ENCODE measurements at regions not wholly inside any gene's neighbourhood (a gene's known extent, or its start where the extent isn't known, plus 50 kb on each side); places are given as distances from the start of the nearest gene placed in this dataset.

DNA sequence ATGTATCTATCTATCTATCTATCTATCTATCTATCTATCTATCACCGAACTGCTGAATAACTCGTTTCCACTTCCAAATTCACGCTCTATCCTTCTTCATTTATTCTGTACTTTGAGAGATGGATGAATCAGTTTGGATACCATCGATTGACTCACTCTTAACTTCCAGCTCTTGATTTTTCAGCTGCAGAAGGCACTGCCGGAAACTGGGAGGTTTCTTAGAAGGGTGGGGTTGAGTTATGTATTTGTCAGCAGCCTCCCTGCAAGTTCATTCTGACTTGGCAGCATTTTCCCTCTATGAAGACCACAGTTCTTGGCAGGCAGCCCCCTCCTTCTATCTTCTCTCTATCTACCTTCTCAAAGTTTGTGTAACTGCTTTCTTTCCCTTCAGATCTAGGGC lies 112.0 kb upstream of the MAGEB18 start:
- DNase-seq (ENCODE audit: low read depth in 1 of 2, low spot score in 1 of 2): no peak
- Histone ChIP-seq H3K27ac (replicated peaks) (no peak overlapping the region), H3K4me3 (replicated peaks; ENCODE audit: insufficient read depth, low read length) (no peak overlapping the region), H3K27me3 (ENCODE audit: insufficient read depth, poor library complexity, severe bottlenecking) (no peaks in the 10 kb centered on the region)
- TF ChIP-seq GABPA (IDR thresholded peaks at IDR 0.05; ENCODE audit: low read depth): no peak
- TF ChIP-seq, protein P1, sequence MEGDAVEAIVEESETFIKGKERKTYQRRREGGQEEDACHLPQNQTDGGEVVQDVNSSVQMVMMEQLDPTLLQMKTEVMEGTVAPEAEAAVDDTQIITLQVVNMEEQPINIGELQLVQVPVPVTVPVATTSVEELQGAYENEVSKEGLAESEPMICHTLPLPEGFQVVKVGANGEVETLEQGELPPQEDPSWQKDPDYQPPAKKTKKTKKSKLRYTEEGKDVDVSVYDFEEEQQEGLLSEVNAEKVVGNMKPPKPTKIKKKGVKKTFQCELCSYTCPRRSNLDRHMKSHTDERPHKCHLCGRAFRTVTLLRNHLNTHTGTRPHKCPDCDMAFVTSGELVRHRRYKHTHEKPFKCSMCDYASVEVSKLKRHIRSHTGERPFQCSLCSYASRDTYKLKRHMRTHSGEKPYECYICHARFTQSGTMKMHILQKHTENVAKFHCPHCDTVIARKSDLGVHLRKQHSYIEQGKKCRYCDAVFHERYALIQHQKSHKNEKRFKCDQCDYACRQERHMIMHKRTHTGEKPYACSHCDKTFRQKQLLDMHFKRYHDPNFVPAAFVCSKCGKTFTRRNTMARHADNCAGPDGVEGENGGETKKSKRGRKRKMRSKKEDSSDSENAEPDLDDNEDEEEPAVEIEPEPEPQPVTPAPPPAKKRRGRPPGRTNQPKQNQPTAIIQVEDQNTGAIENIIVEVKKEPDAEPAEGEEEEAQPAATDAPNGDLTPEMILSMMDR (IDR thresholded peaks at IDR 0.05; ENCODE audit: insufficient read depth, low read length): no peak
- no peak for TF ChIP-seq SPI1 (IDR thresholded peaks at IDR 0.05; ENCODE audit: borderline replicate concordance, low read depth)
- TF ChIP-seq POLR2AphosphoS5 (IDR thresholded peaks at IDR 0.05; ENCODE audit: low read depth): no peak
- TF ChIP-seq, protein P2, sequence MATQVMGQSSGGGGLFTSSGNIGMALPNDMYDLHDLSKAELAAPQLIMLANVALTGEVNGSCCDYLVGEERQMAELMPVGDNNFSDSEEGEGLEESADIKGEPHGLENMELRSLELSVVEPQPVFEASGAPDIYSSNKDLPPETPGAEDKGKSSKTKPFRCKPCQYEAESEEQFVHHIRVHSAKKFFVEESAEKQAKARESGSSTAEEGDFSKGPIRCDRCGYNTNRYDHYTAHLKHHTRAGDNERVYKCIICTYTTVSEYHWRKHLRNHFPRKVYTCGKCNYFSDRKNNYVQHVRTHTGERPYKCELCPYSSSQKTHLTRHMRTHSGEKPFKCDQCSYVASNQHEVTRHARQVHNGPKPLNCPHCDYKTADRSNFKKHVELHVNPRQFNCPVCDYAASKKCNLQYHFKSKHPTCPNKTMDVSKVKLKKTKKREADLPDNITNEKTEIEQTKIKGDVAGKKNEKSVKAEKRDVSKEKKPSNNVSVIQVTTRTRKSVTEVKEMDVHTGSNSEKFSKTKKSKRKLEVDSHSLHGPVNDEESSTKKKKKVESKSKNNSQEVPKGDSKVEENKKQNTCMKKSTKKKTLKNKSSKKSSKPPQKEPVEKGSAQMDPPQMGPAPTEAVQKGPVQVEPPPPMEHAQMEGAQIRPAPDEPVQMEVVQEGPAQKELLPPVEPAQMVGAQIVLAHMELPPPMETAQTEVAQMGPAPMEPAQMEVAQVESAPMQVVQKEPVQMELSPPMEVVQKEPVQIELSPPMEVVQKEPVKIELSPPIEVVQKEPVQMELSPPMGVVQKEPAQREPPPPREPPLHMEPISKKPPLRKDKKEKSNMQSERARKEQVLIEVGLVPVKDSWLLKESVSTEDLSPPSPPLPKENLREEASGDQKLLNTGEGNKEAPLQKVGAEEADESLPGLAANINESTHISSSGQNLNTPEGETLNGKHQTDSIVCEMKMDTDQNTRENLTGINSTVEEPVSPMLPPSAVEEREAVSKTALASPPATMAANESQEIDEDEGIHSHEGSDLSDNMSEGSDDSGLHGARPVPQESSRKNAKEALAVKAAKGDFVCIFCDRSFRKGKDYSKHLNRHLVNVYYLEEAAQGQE (IDR thresholded peaks at IDR 0.05; ENCODE audit: insufficient replicate concordance, low read depth): no peak

DNA sequence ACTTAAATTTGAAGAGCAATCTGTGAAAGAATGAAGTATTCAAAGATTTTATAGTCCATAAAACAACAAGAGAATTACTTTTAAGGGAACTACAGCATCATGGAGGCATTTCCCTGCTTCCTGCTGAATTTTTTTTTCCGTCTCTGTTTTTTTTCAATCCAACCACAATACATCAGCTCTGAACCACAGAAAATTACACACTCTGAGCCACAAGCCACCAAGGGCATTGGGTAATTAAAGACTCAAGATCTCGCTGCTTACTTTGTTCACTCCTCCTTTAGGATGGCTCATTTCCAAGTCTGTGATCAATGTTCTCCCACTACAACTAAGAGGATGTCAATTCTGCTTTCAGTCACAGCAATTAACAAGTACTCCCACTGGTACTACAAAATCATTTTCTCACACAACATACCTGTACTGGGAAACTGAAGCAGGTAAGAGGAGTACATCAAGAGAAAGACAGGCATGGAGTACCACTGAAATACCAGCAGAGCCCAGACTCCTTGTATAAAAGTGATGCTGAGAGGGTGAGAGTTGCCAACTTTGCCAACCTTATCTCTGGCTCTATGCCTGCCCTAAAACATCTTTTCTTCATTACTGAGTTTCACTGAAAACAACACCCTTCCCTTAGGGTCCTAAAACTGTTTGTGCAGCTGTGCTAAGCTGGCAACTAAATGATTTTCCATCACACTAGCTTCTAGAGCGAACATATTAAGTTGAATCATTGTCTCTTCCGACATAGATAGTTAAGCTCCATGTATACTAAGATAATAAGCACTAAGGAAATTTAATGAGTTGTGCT lies 105.8 kb upstream of the MAGEB18 start:
- H3K4me3 ChIP-seq (replicated peaks; ENCODE audit: insufficient read depth, low read length): no peak overlapping the region
- TF ChIP-seq GABPA (IDR thresholded peaks at IDR 0.05; ENCODE audit: low read depth): no peak
- no peak for DNase-seq (ENCODE audit: low read depth in 1 of 2, low spot score in 1 of 2)
- H3K27me3 ChIP-seq (ENCODE audit: insufficient read depth, poor library complexity, severe bottlenecking): no peaks in the 10 kb centered on the region
- no peak overlapping the region for H3K27ac ChIP-seq (replicated peaks)

DNA sequence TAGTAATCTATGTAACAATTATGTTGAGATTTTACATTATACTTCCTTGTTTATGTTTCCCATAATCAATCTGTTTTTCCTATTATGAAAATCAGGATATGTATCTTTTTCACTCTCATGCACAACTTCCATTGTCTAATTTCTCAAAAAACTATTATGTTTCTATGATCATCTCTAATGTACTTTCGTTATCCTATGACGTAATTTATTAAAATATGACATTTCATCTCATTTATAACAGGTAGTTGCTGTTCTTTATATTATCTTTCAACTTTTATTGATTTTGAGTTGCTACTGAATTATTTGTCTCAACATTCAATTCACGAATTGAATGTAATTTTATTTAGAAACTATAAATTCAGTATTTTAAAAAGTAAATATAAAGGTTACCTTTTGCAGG lies 100.8 kb upstream of the MAGEB18 start:
- Histone ChIP-seq H3K4me3 (replicated peaks; ENCODE audit: insufficient read depth, low read length) (no peak overlapping the region), H3K27ac (replicated peaks) (no peak overlapping the region), H3K27me3 (ENCODE audit: insufficient read depth, poor library complexity, severe bottlenecking) (no peaks in the 10 kb centered on the region)
- TF ChIP-seq, protein P1 (IDR thresholded peaks at IDR 0.05; ENCODE audit: insufficient read depth, low read length): no peak
- TF ChIP-seq, protein P2 (IDR thresholded peaks at IDR 0.05; ENCODE audit: insufficient replicate concordance, low read depth): no peak
- TF ChIP-seq POLR2AphosphoS5 (IDR thresholded peaks at IDR 0.05; ENCODE audit: low read depth) (no peak), GABPA (IDR thresholded peaks at IDR 0.05; ENCODE audit: low read depth) (no peak)
- DNase-seq (ENCODE audit: low read depth in 1 of 2, low spot score in 1 of 2): no peak

DNA sequence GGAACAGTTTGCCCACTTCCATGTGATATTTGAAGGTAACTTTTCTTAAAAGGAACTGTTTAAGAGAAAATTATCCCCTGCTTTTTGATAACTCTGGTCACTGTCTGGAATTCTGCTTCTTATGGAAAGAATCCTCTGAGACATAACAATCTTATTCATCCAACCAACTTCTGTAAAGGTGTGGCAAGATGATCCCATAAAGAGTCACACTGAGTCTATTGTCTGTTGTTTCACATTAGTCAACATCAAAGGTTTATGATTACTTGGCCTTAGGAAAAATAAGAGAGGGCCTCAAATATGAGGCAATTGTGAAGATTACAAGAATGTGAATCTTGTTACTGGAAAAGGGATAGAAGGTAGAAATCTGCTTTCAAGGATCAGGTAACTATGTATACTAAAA lies 88.0 kb upstream of the MAGEB18 start:
- H3K27me3 ChIP-seq (ENCODE audit: insufficient read depth, poor library complexity, severe bottlenecking): no peaks in the 10 kb centered on the region
- H3K27ac ChIP-seq (replicated peaks): no peak overlapping the region
- TF ChIP-seq, protein P1 (IDR thresholded peaks at IDR 0.05; ENCODE audit: insufficient read depth, low read length): no peak
- TF ChIP-seq, protein P2 (IDR thresholded peaks at IDR 0.05; ENCODE audit: insufficient replicate concordance, low read depth): no peak
- TF ChIP-seq SPI1 (IDR thresholded peaks at IDR 0.05; ENCODE audit: borderline replicate concordance, low read depth): no peak
- TF ChIP-seq POLR2AphosphoS5 (IDR thresholded peaks at IDR 0.05; ENCODE audit: low read depth): no peak
- TF ChIP-seq GABPA (IDR thresholded peaks at IDR 0.05; ENCODE audit: low read depth): no peak
- no peak for DNase-seq (ENCODE audit: low read depth in 1 of 2, low spot score in 1 of 2)
- no peak overlapping the region for H3K4me3 ChIP-seq (replicated peaks; ENCODE audit: insufficient read depth, low read length)
